ENCODE measurements at regions not wholly inside any gene's neighbourhood (a gene's known extent, or its start where the extent isn't known, plus 50 kb on each side); places are given as distances from the start of the nearest gene placed in this dataset.
A peak's percentile ranks its signal among the peaks of the same experiment; 100 is the strongest.

GRCh38 chr5:96584712-96585111 is 77.5 kb upstream of the CAST start:
- DNase-seq (ENCODE audit: low read depth in 2 of 2, low spot score in 1 of 2): no peak

DNA sequence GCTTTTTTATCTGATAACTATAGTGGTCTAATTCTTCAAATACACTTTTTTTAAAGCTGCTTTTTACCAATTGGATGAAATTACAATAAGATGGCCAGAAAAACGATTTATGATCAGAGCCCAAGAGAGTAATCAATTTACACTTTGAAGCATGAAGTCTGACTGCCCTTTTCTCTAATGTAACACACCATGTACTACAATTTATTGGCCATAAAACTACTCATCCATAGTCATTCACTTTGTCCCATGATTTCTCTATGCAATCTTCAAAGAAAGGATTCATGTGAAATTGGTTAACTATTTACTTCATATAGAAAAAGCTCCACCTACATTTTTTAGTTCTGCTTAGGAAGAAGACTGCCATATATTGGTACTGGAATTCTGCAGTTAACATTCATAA is 73.6 kb upstream of the CAST start:
- DNase-seq (ENCODE audit: low read depth in 2 of 2, low spot score in 1 of 2): no peak

GRCh38 chr5:96590796-96591195 is 71.4 kb upstream of the CAST start:
- DNase-seq (ENCODE audit: low read depth in 2 of 2, low spot score in 1 of 2): no peak

DNA sequence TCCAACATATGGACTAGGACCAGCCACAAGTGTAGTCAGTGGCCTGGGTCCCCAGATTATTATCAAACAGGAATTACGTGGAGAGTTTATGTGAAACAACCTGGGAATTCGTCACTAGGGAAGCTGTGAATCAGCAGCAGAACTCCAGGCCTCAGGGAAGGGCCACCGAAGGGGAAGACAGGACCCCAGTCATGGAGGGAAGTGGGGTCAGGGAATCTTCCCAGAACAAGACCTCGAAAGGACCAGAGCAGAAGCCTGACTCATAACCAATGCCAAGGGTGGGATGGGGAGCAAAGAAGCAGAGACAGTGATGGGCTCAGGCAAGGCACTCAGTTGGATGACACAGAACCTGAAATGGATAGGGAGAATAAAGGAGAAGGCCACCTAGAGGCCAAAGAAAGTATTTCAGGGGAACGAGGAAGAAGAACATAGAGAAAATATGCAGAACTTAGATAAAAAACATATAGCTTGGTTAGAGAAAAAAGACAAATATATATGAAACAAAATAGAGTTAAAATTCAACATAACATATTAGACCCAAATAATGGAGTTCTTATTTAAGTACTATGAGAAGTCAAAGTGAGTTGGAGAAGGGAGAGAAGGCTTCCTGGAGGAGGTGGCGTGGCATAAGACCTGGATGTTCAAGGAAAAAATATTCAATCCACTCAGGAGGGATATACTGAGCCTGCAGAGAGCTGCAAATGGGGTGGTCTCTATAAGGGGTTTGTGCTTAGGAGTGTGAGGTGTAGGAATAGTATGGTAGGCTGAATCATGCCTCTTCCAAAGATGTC is 66.7 kb upstream of the CAST start:
- no peak for DNase-seq (ENCODE audit: low read depth in 2 of 2, low spot score in 1 of 2)

DNA sequence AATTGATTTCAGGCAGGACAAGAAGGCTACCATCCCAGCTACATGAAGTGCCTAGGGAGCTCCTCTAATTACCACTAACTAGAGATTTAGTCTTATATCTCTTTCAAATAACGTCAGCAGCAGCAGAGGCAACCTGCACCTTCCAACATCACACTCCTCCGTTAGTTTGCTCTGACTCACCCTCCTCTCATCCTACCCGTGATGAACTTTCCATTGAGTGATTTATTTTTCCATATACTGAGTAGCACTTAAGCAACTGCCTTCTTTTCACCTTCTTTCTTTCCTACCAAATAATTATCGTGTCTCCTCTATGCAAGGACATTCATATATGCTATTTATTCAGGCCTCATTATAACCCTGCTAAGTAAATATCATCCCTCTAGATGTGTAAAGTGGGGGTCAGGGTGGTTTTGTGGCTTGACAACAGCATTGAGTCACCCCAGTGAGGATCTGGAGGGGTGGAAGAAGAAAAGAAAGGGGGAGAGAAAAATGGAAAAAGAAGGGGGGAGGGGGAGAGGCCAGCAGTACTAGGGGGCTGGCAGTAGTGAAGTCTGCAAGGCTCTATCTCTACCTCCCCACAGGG is 64.6 kb upstream of the CAST start:
- DNase-seq (ENCODE audit: low read depth in 2 of 2, low spot score in 1 of 2): no peak

- DNase-seq (ENCODE audit: low read depth in 2 of 2, low spot score in 1 of 2): no peak
Observed at GRCh38 chr5:96601200-96601599, 61.0 kb upstream of the CAST start.

- peak in 1 of 2 donors; percentile 17 for DNase-seq (ENCODE audit: low read depth in 2 of 2, low spot score in 1 of 2)
Observed at GRCh38 chr5:96601715-96602244, 60.4 kb upstream of the CAST start.

DNA sequence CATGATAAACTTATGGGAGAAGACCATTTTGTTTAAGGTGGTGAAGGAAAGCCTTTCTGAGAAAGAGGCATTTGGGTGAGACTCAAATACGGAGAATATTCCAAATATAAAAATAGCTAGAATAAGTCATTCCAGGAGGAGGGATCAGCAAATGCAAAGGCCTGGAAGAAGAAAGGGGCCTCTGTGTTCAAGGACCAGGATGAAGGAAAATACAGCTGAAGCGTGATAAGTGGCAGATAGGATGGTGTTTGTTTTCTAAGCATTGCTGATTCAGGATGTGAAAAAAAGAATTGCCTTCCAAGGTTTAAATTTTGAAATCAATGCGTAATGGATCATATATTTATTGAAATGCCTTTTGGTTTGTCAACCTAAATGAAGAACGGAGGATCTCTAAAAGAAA is 59.4 kb upstream of the CAST start:
- DNase-seq (ENCODE audit: low read depth in 2 of 2, low spot score in 1 of 2): no peak

DNA sequence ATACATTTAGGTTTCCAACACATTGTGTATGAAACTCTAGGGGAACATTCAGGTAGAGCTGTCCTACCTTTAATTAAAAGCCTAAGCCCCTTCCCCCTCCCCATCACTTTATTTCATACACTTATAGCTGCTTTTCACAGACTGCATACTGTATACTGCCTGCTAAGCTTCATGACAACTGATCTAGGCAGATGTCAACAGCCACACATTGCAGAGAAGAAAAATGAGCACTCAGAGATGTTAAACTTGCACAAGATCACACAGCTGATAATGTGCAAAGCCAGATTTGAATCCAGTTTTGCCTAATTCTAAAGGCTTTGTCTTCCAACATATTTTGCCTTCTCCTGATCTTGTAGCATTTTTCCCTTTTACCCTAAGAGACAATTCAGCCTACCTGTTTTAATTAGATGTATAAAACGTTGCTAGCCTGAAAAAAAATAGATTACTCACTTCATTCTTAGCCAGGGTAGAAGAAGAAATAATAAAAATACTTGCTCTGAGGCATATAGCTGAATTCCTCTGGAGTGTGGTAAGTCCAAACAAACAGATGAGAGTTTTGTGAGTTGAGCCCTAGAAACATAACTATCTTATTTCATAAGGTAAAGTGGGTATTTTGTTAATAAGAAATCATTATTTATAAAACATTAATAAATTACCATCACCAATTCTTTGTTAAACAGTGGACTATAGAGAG is 56.9 kb upstream of the CAST start:
- no peak for DNase-seq (ENCODE audit: low read depth in 2 of 2, low spot score in 1 of 2)

DNA sequence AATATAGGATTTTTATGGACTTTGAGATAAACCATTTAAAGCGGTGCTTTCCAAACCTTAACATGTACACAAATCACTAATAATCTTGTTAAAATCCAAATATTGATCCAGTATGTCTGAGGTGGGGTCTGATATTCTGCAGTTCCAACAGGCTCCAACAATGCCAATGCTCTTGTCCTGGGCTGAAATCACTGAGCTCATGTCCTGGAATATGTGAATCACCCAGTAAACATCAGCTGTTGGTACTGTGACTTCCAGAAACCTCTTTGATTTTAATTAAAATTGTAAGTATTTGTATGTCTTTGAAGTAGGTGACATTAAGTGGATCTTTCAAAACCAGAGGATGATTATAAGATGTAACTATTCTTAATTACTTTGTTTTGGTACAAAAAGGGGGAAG is 52.8 kb upstream of the CAST start:
- no peak for DNase-seq (ENCODE audit: low read depth in 2 of 2, low spot score in 1 of 2)

DNA sequence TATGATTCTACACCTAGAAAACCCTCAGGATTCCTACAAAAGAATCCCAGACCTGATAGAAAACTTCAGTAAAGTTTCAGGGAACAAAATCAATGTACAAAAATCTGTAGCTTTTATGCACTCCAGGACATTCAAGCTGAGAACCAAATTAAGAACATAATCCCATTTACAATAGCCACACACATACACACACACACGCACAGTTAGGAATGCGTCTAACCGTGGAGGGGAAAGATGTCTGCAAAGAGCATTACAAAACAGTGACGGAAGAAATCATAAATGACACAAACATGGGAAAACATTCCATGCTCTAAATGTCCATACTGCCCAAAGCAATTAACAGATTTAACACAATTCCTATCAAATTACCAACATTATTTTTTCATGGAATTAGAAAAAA is 51.4 kb upstream of the CAST start:
- DNase-seq (ENCODE audit: low read depth in 2 of 2, low spot score in 1 of 2): no peak

GRCh38 chr5:96611946-96612345 is 50.2 kb upstream of the CAST start:
- no peak for DNase-seq (ENCODE audit: low read depth in 2 of 2, low spot score in 1 of 2)

Data from stimulated activated CD8-positive, alpha-beta memory T cell treated with anti-CD3 and anti-CD28 coated beads, Interleukin-4, amount 100 ng/mL, for 4 hours (primary cell).